ENCODE measurements at regions not wholly inside any gene's neighbourhood (a gene's known extent, or its start where the extent isn't known, plus 50 kb on each side); places are given as distances from the start of the nearest gene placed in this dataset.

DNA sequence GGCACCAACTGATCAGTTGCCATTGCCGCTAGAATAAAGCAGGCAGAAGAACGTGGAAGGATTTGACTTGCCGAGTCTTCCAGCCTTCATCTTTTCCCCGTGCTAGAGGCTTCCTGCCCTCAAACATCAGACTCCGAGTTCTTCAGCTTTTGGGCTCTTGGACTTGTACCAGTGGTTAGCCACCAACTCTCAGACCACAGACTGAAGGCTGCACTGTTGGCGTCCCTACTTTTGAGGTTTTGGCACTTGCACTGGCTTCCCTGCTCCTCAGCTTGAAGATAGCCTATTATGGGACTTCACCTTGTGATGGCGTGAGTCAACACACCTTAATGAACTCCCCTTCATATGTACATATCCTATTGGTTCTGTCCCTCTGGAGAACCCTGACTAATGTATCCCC lies 57.3 kb upstream of the KCND2 start:
- no peak for TF ChIP-seq POLR2A (IDR thresholded peaks at IDR 0.05)
- TF ChIP-seq, protein P1, sequence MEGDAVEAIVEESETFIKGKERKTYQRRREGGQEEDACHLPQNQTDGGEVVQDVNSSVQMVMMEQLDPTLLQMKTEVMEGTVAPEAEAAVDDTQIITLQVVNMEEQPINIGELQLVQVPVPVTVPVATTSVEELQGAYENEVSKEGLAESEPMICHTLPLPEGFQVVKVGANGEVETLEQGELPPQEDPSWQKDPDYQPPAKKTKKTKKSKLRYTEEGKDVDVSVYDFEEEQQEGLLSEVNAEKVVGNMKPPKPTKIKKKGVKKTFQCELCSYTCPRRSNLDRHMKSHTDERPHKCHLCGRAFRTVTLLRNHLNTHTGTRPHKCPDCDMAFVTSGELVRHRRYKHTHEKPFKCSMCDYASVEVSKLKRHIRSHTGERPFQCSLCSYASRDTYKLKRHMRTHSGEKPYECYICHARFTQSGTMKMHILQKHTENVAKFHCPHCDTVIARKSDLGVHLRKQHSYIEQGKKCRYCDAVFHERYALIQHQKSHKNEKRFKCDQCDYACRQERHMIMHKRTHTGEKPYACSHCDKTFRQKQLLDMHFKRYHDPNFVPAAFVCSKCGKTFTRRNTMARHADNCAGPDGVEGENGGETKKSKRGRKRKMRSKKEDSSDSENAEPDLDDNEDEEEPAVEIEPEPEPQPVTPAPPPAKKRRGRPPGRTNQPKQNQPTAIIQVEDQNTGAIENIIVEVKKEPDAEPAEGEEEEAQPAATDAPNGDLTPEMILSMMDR (IDR thresholded peaks at IDR 0.05): no peak
